Neural cell (in vitro differentiated cells): ENCODE measurements at regions not wholly inside any gene's neighbourhood (a gene's known extent, or its start where the extent isn't known, plus 50 kb on each side); places are given as distances from the start of the nearest gene placed in this dataset.

Experiments
- H2AFZ ChIP-seq: fragments of 200-600, 300-800 bp; sonication (generic), shearing (Covaris generic); 2 replicates; pipeline ENCODE4 v1.6.0; 2014; ENCODE audit warnings: low read depth, mild to moderate bottlenecking, antibody characterized with exemption, low read length, moderate library complexity
- H3F3A ChIP-seq: fragments of 200-600 bp; shearing (Covaris generic); 2 replicates; pipeline ENCODE4 v1.6.1; 2016; ENCODE audit warnings: mild to moderate bottlenecking, moderate library complexity, mixed read lengths, antibody characterized with exemption, low read length; ENCODE audit not compliant: insufficient read depth, poor library complexity, severe bottlenecking
- H3K27ac ChIP-seq: fragments of 200-600, 300-800 bp; sonication (generic), shearing (Covaris generic); 2 replicates; pipeline ENCODE4 v1.5.1; 2014; ENCODE audit warnings: mild to moderate bottlenecking, low read length, moderate library complexity
- H3K27me3 ChIP-seq: fragments of 300-800, 200-600 bp; sonication (generic), shearing (Covaris generic); 2 replicates; pipeline ENCODE4 v1.6.0; 2014; ENCODE audit warnings: mild to moderate bottlenecking, low read depth, low read length, moderate library complexity; ENCODE audit not compliant: insufficient read depth
- H3K36me3 ChIP-seq: fragments of 300-800, 200-600 bp; sonication (generic), shearing (Covaris generic); 2 replicates; pipeline ENCODE4 v1.5.1; 2014; ENCODE audit warnings: mild to moderate bottlenecking, antibody characterized with exemption, low read length, moderate library complexity; ENCODE audit not compliant: insufficient read depth
- H3K4me2 ChIP-seq: fragments of 300-800, 200-600 bp; sonication (generic), shearing (Covaris generic); 2 replicates; pipeline ENCODE4 v1.6.0; 2014; ENCODE audit warnings: mild to moderate bottlenecking, low read length
- H3K4me3 ChIP-seq: fragments of 300-800, 200-600 bp; sonication (generic), shearing (Covaris generic); 2 replicates; pipeline ENCODE4 v1.5.1; 2014; ENCODE audit warnings: mild to moderate bottlenecking, low read length, moderate library complexity
- H3K79me2 ChIP-seq: fragments of 200-600 bp; shearing (Covaris generic); replicated peaks from 2 replicates; pipeline ENCODE4 v1.6.0; 2014; ENCODE audit warnings: mild to moderate bottlenecking, low read length, moderate library complexity; ENCODE audit not compliant: insufficient read depth
- H3K9ac ChIP-seq: fragments of 300-800, 200-600 bp; sonication (generic), shearing (Covaris generic); 2 replicates; pipeline ENCODE4 v1.6.1; 2016; ENCODE audit warnings: mild to moderate bottlenecking, low read length, mixed read lengths
- H3K9me2 ChIP-seq: fragments of 200-600 bp; shearing (Covaris generic); 2 replicates; pipeline ENCODE4 v1.6.1; 2016; ENCODE audit warnings: mild to moderate bottlenecking, low read length, mixed read lengths; ENCODE audit not compliant: insufficient read depth
- H3K9me3 ChIP-seq: fragments of 200-600, 300-800 bp; sonication (generic), shearing (Covaris generic); 2 replicates; pipeline ENCODE4 v1.6.1; 2016; ENCODE audit warnings: mild to moderate bottlenecking, mixed run types, low read length, moderate library complexity, mixed read lengths
- H4K20me1 ChIP-seq: fragments of 200-600 bp; shearing (Covaris generic); 2 replicates; pipeline ENCODE4 v1.6.1; 2016; ENCODE audit warnings: mild to moderate bottlenecking, mixed run types; ENCODE audit not compliant: insufficient read depth
- EP300 ChIP-seq: fragments of 450-650 bp; conservative IDR thresholded peaks from 2 replicates; pipeline ENCODE4 v1.6.1; 2014; ENCODE audit warnings: antibody characterized with exemption, mild to moderate bottlenecking, moderate library complexity; ENCODE audit not compliant: poor library complexity, severe bottlenecking
- EZH2 ChIP-seq: fragments of 200-600, 300-800 bp; shearing (Covaris generic), sonication (generic); IDR thresholded peaks from 2 replicates; pipeline ENCODE4 v1.6.1; 2014; ENCODE audit warnings: antibody characterized with exemption, low read length, borderline replicate concordance, mild to moderate bottlenecking; ENCODE audit not compliant: insufficient read depth, poor library complexity, severe bottlenecking
- MXI1 ChIP-seq: fragments of 450-650 bp; conservative IDR thresholded peaks from 2 replicates; pipeline ENCODE4 v1.6.1; 2014; ENCODE audit warnings: antibody characterized with exemption, mild to moderate bottlenecking; ENCODE audit not compliant: poor library complexity, severe bottlenecking
- POLR2AphosphoS5 ChIP-seq: IDR thresholded peaks from 2 replicates; pipeline ENCODE4 v1.6.1; 2012
- RAD21 ChIP-seq: fragments of 450-650 bp; conservative IDR thresholded peaks from 2 replicates; pipeline ENCODE4 v1.6.1; 2014; ENCODE audit warnings: antibody characterized with exemption, mild to moderate bottlenecking, moderate library complexity
- SMC3 ChIP-seq: fragments of 450-650 bp; conservative IDR thresholded peaks from 2 replicates; pipeline ENCODE4 v1.6.1; 2014; ENCODE audit warnings: antibody characterized with exemption, mild to moderate bottlenecking, moderate library complexity; ENCODE audit not compliant: poor library complexity
- TAF1 ChIP-seq: IDR thresholded peaks from 2 replicates; pipeline ENCODE4 v1.6.1; 2012; ENCODE audit warnings: low read depth
- TF ChIP-seq, protein P1 (sequence below): fragments of 450-650 bp; IDR thresholded peaks from 2 replicates; pipeline ENCODE4 v1.5.1; 2014; ENCODE audit warnings: antibody characterized with exemption, mild to moderate bottlenecking, moderate library complexity; ENCODE audit not compliant: poor library complexity, severe bottlenecking
- TF ChIP-seq, protein P2 (sequence below): IDR thresholded peaks from 2 replicates; pipeline ENCODE4 v1.6.1; 2012; ENCODE audit warnings: borderline replicate concordance

DNA sequence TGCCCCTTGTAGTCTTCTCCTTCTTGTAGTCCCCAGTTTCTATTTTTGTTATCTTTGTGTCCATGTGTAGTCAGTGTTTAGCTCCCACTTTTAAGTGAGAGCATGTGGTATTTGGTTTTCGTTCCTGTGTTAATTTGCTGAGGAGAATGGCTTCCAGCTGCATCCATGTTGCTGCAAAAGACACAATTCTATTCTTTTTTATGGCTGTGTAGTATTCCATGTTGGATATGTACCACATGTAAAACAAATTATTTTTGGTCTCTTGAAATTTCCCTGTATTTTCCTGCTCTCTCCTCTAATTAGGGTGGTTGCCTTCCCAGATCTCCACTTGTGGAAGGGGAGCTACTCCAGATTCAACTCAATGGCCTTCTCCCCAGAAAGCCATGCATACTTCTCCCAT, 813.8 kb downstream of the UQCRFS1 start:
- no peaks in the 10 kb centered on the region for H3K79me2 ChIP-seq
- H3K27ac ChIP-seq: no peak overlapping the region
- H3K27me3 ChIP-seq: no peaks in the 10 kb centered on the region
- no peaks in the 10 kb centered on the region for H3K9me3 ChIP-seq
- H2AFZ ChIP-seq: no peak overlapping the region
- H3K36me3 ChIP-seq: no peaks in the 10 kb centered on the region
- no peaks in the 10 kb centered on the region for H3K9me2 ChIP-seq
- no peaks in the 10 kb centered on the region for H4K20me1 ChIP-seq
- H3K4me2 ChIP-seq: no peak overlapping the region
- TF ChIP-seq MXI1 (no peak), EP300 (no peak), SMC3 (no peak), EZH2 (no peak), RAD21 (no peak), POLR2AphosphoS5 (no peak), TAF1 (no peak)
- TF ChIP-seq, protein P1, sequence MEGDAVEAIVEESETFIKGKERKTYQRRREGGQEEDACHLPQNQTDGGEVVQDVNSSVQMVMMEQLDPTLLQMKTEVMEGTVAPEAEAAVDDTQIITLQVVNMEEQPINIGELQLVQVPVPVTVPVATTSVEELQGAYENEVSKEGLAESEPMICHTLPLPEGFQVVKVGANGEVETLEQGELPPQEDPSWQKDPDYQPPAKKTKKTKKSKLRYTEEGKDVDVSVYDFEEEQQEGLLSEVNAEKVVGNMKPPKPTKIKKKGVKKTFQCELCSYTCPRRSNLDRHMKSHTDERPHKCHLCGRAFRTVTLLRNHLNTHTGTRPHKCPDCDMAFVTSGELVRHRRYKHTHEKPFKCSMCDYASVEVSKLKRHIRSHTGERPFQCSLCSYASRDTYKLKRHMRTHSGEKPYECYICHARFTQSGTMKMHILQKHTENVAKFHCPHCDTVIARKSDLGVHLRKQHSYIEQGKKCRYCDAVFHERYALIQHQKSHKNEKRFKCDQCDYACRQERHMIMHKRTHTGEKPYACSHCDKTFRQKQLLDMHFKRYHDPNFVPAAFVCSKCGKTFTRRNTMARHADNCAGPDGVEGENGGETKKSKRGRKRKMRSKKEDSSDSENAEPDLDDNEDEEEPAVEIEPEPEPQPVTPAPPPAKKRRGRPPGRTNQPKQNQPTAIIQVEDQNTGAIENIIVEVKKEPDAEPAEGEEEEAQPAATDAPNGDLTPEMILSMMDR: no peak
- TF ChIP-seq, protein P2, sequence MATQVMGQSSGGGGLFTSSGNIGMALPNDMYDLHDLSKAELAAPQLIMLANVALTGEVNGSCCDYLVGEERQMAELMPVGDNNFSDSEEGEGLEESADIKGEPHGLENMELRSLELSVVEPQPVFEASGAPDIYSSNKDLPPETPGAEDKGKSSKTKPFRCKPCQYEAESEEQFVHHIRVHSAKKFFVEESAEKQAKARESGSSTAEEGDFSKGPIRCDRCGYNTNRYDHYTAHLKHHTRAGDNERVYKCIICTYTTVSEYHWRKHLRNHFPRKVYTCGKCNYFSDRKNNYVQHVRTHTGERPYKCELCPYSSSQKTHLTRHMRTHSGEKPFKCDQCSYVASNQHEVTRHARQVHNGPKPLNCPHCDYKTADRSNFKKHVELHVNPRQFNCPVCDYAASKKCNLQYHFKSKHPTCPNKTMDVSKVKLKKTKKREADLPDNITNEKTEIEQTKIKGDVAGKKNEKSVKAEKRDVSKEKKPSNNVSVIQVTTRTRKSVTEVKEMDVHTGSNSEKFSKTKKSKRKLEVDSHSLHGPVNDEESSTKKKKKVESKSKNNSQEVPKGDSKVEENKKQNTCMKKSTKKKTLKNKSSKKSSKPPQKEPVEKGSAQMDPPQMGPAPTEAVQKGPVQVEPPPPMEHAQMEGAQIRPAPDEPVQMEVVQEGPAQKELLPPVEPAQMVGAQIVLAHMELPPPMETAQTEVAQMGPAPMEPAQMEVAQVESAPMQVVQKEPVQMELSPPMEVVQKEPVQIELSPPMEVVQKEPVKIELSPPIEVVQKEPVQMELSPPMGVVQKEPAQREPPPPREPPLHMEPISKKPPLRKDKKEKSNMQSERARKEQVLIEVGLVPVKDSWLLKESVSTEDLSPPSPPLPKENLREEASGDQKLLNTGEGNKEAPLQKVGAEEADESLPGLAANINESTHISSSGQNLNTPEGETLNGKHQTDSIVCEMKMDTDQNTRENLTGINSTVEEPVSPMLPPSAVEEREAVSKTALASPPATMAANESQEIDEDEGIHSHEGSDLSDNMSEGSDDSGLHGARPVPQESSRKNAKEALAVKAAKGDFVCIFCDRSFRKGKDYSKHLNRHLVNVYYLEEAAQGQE: no peak
- no peaks in the 10 kb centered on the region for H3F3A ChIP-seq
- no peak overlapping the region for H3K4me3 ChIP-seq
- no peak overlapping the region for H3K9ac ChIP-seq

DNA sequence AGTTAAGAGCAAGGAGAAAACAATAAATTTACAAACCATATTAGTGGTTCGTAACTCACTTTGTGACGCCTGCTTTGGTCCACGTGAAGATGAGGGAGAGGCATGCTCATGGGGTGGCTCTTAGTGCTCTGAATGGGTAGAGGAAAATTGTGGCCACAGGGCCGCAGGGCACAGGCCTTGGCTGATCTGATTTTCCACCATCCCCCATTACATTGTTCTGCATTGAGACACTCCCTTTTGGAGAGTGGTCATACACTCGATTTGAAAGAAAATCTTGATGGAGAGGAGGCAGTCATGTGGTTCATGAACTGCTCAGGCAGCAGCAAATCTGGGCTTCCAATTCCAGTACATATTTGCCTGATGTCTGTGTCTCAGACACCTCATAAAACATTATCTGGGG, 815.2 kb downstream of the UQCRFS1 start:
- Histone ChIP-seq H3K9ac (no peak overlapping the region), H3K27me3 (no peaks in the 10 kb centered on the region), H3K4me3 (no peak overlapping the region), H4K20me1 (no peaks in the 10 kb centered on the region), H3F3A (no peaks in the 10 kb centered on the region), H3K9me3 (no peaks in the 10 kb centered on the region), H3K4me2 (no peak overlapping the region), H3K9me2 (no peaks in the 10 kb centered on the region), H2AFZ (no peak overlapping the region), H3K79me2 (no peaks in the 10 kb centered on the region), H3K36me3 (no peaks in the 10 kb centered on the region), H3K27ac (no peak overlapping the region)
- TF ChIP-seq EP300 (no peak), RAD21 (no peak)

DNA sequence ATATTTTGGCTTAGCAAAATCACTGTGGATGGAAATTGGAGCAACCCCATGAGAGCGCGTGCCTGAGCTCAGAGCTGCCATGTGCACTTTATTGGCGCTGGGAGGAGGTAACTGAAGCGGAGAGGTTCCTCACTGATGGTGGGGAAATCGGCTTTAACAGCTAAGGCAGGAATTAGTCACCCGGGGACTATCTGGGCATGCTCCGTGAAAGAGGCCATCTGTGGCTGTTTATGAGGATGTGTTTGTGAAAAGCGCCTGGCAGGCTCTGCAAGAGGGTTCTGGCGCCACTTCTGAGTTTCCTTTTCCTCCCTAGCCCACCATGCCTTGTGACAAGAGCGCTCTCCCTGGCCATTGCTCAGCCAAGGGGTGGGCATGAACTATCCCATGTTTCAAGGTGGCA, 815.6 kb downstream of the UQCRFS1 start:
- Histone ChIP-seq H4K20me1 (no peaks in the 10 kb centered on the region), H3F3A (no peaks in the 10 kb centered on the region), H3K9ac (no peak overlapping the region), H3K79me2 (no peaks in the 10 kb centered on the region), H3K36me3 (no peaks in the 10 kb centered on the region), H3K9me3 (no peaks in the 10 kb centered on the region), H3K4me2 (no peak overlapping the region), H3K9me2 (no peaks in the 10 kb centered on the region), H3K27me3 (no peaks in the 10 kb centered on the region), H3K4me3 (no peak overlapping the region), H2AFZ (no peak overlapping the region), H3K27ac (no peak overlapping the region)
- TF ChIP-seq POLR2AphosphoS5 (no peak), EZH2 (no peak), SMC3 (no peak), MXI1 (no peak), TAF1 (no peak), EP300 (no peak), RAD21 (no peak)
- TF ChIP-seq, protein P2: no peak
- TF ChIP-seq, protein P1: no peak
